Lower lobe of right lung (tissue), 2 donors: ENCODE measurements at regions not wholly inside any gene's neighbourhood (a gene's known extent, or its start where the extent isn't known, plus 50 kb on each side); places are given as distances from the start of the nearest gene placed in this dataset.

Source experiments
- ATAC-seq, 2 donors: fragments of 200-7000 bp; cut with Tn5 transposase; one replicate each; pipeline ENCODE4 v1.9.1; 2020 to 2022; ENCODE audit warnings: mild to moderate bottlenecking in 2 of 2, moderate library complexity in 2 of 2
- DNase-seq: peaks from one replicate; pipeline ENCODE4 v3.0.0-alpha.2; 2020
- H3K27ac ChIP-seq: fragments of 200-600 bp; one replicate; pipeline ENCODE4 v1.8.0; 2022
- H3K27me3 ChIP-seq: fragments of 200-600 bp; one replicate; pipeline ENCODE4 v1.8.0; 2022; ENCODE audit warnings: low read depth
- H3K36me3 ChIP-seq: fragments of 200-600 bp; one replicate; pipeline ENCODE4 v1.8.0; 2022; ENCODE audit warnings: mild to moderate bottlenecking
- H3K4me1 ChIP-seq: fragments of 200-600 bp; one replicate; pipeline ENCODE4 v1.8.0; 2022
- H3K4me3 ChIP-seq: fragments of 200-600 bp; one replicate; pipeline ENCODE4 v1.8.0; 2022; ENCODE audit warnings: mild to moderate bottlenecking
- H3K9me3 ChIP-seq: fragments of 200-600 bp; one replicate; pipeline ENCODE4 v1.8.0; 2022
- intact Hi-C: fragments of 100-400 bp; cut with DNase I; formaldehyde crosslinking; loops from one replicate; pipeline ENCODE4 v1.11.0; 2022
- TF ChIP-seq, protein P1 (sequence below): fragments of 200-600 bp; IDR thresholded peaks from one replicate; pipeline ENCODE4 v1.8.0; 2022; ENCODE audit warnings: antibody characterized with exemption, mild to moderate bottlenecking
- donor health status: DM: no; HTN: yes; CAD: no; lungs with severe emphysema.

DNA sequence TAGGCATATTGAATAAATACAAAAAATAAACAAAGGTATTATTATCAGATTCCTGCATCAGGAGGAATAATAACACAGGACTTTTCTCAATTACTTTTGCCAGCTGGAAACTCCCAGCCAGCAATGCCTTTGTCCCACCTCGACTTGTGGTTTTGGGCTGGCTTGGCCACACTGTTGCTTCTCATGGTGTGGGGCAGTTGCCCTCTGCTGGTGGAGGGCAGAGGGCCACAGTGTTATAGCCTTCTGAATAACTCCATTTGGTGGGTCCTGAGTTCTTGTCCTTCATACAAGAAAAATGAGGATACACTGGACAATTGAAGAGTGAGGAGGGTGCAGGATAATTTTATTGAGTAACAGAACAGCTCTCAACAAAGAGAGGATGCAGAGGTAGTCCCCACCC is 1206.0 kb upstream of the ADGRL3 start:
- DNase-seq: no peak
- TF ChIP-seq, protein P1, sequence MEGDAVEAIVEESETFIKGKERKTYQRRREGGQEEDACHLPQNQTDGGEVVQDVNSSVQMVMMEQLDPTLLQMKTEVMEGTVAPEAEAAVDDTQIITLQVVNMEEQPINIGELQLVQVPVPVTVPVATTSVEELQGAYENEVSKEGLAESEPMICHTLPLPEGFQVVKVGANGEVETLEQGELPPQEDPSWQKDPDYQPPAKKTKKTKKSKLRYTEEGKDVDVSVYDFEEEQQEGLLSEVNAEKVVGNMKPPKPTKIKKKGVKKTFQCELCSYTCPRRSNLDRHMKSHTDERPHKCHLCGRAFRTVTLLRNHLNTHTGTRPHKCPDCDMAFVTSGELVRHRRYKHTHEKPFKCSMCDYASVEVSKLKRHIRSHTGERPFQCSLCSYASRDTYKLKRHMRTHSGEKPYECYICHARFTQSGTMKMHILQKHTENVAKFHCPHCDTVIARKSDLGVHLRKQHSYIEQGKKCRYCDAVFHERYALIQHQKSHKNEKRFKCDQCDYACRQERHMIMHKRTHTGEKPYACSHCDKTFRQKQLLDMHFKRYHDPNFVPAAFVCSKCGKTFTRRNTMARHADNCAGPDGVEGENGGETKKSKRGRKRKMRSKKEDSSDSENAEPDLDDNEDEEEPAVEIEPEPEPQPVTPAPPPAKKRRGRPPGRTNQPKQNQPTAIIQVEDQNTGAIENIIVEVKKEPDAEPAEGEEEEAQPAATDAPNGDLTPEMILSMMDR: no peak
- Histone ChIP-seq H3K4me1 (no peaks in the 10 kb centered on the region), H3K9me3 (peaks cover 6% of the 10 kb centered on the region), H3K4me3 (no peak overlapping the region), H3K27me3 (no peaks in the 10 kb centered on the region), H3K36me3 (no peaks in the 10 kb centered on the region), H3K27ac (no peak overlapping the region)
- ATAC-seq: no peak
- intact Hi-C loops: no loop called here

DNA sequence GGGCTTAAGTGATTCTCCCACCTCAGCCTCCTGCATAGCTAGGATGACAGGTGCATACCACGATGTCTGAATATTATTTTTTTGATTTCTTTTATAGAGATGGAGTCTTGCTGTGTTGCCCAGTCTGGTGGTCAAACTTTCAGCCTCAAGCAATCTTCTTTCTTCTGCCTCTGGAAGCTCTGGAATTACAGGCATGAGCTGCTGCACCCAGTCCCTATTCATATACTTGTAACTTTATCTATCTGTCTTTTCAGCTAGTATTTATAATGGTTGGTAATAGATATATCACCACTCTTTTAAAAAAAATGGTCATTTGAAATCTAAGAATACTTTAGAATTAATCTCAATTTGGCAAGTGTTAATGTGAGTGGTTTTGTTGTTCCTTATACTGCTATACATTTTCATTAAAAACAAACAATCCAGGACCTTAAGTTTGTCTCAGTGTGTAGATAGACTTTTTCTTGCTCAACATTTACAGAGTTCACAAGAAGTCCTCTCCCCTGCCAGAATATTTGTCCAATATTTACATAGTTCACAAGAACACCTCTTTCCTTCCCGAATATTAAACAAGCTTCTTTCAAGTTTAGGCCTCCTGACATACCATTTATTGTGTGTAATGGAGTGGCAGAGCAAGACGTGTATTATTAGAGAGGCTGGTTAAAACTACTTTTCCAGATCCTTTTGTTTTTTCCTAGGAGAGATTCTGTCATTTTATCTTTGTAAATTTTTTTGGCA is 1197.4 kb upstream of the ADGRL3 start:
- intact Hi-C loops: no loop called here
- Histone ChIP-seq H3K27me3 (no peaks in the 10 kb centered on the region), H3K4me1 (no peaks in the 10 kb centered on the region), H3K36me3 (no peaks in the 10 kb centered on the region), H3K27ac (peak overlapping the region; percentile 26), H3K4me3 (no peak overlapping the region), H3K9me3 (no peaks in the 10 kb centered on the region)
- TF ChIP-seq, protein P1: no peak
- ATAC-seq (peak; percentile 87 to 99), DNase-seq (no peak)

DNA sequence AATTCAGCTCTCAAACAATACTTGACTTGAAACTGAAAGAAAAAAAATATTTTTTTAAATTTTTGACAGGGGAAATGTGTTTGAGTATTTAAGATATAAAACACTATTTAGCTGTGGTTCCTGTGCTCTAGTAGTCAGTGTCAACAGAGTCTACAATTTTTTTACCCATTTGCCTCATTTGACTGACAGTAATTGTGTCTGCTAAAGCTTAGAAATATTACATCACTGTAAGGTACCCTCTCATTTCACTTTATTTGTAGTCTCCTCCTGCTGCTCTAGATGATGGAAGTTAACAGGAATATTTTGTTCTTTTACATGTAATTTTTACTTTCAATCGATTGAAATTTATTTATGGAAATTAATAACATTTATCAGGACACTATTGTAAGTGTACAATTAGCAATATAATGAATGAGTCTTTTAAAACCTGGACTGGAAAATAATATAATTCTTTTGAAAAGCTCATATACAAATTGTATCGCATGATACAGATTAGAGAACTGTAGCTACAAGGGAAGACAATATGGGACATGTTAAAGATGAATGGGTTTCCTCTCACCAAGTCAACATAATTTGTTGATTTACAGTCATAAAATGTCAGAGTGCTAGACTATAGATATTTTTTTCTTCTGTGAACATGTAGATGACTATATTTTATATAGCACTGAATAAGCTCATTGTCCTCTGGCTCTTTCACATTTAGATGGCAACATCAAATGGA is 1186.5 kb upstream of the ADGRL3 start:
- intact Hi-C loops: no loop called here
- H3K4me1 ChIP-seq: no peaks in the 10 kb centered on the region
- ATAC-seq (no peak), DNase-seq (no peak)
- no peaks in the 10 kb centered on the region for H3K36me3 ChIP-seq
- H3K4me3 ChIP-seq: no peak overlapping the region
- TF ChIP-seq, protein P1: no peak
- no peak overlapping the region for H3K27ac ChIP-seq
- H3K9me3 ChIP-seq: no peaks in the 10 kb centered on the region
- no peaks in the 10 kb centered on the region for H3K27me3 ChIP-seq

DNA sequence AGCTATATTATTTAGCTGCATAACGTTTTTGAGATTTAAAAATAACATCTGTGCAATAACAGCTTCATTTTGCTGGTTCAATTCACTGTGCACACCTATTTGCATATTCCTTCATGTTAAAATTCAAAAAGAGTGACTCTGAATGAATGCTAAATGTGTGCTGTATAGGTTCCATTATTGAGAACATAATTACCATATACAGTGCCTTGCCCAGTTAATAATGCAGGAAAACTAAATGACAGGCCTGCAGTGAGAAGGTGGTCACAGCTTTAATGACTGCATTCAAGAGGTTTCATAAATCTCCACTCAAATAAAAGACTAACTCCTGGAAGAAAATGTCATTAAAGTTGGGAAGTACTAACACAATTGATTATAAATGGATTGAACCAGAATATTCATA is 1183.2 kb upstream of the ADGRL3 start:
- DNase-seq: no peak
- Histone ChIP-seq H3K4me1 (no peaks in the 10 kb centered on the region), H3K36me3 (no peaks in the 10 kb centered on the region), H3K27me3 (no peaks in the 10 kb centered on the region), H3K4me3 (no peak overlapping the region), H3K9me3 (no peaks in the 10 kb centered on the region), H3K27ac (no peak overlapping the region)
- intact Hi-C loops: no loop called here
- TF ChIP-seq, protein P1: no peak
- ATAC-seq: no peak

DNA sequence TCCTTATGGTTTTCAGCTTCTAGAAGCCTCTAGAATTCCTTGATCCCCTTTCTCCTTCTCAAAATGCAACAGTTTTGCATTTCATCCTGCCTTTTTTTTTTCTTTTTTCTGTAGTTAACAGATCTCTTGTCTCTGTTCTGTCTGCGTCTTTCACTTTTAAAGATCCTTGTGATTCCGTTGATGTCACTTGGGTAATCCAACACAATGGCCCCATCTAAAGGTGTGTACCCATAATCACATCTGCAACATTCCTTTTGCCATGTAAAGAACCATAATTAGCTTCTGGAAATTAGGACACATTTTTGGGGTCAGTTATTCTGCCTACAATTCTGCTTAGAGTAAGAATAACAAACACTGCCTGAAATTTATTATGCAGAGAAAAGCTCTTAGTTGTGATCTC is 1180.9 kb upstream of the ADGRL3 start:
- DNase-seq (no peak), ATAC-seq (no peak)
- Histone ChIP-seq H3K4me3 (no peak overlapping the region), H3K36me3 (no peaks in the 10 kb centered on the region), H3K27me3 (no peaks in the 10 kb centered on the region), H3K4me1 (no peaks in the 10 kb centered on the region), H3K27ac (no peak overlapping the region), H3K9me3 (no peaks in the 10 kb centered on the region)
- TF ChIP-seq, protein P1: no peak
- intact Hi-C loops: no loop called here
